SK-N-DZ (cell line): ENCODE measurements at regions not wholly inside any gene's neighbourhood (a gene's known extent, or its start where the extent isn't known, plus 50 kb on each side); places are given as distances from the start of the nearest gene placed in this dataset.

Source experiments
- DNase-seq: peaks from one replicate; pipeline ENCODE4 v3.0.0-alpha.2; 2015; ENCODE audit warnings: low spot score

GRCh38 chr6:99868074-99868702, 125.8 kb downstream of the MCHR2 start:
- DNase-seq = peak; percentile 65
